ENCODE measurements at regions not wholly inside any gene's neighbourhood (a gene's known extent, or its start where the extent isn't known, plus 50 kb on each side); places are given as distances from the start of the nearest gene placed in this dataset.
A peak's percentile ranks its signal among the peaks of the same experiment; 100 is the strongest.

DNA sequence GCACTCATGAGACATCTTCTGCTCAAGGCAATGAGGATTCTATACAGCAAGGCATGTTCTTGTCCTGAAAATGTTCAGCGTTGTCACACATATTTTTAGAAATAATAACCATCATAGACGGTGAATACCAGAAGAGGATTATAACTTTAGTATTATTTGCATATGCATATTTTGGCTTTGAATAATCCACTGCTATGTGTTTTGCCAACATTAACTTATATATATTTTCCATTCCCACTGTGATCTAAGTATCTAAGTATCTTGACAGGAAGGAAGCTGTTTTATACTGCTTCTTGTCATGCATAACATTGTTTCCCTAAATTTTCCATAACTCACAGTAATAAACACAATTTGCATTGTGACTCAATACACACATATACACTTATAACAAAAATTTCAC lies 509.5 kb downstream of the TBL1XR1 start:
- TF ChIP-seq POLR2AphosphoS5 (IDR thresholded peaks at IDR 0.05; ENCODE audit: borderline replicate concordance, low read depth, low read length) (peak; percentile 31; the same call in 1 of the 2 replicates), EZH2 (IDR thresholded peaks at IDR 0.05) (no peak), FOXP2 (optimal IDR thresholded peaks at IDR 0.05; ENCODE audit: control extremely low read depth, extremely low read length, insufficient read depth) (peak; percentile 90)
